ENCODE measurements at regions not wholly inside any gene's neighbourhood (a gene's known extent, or its start where the extent isn't known, plus 50 kb on each side); places are given as distances from the start of the nearest gene placed in this dataset.

DNA sequence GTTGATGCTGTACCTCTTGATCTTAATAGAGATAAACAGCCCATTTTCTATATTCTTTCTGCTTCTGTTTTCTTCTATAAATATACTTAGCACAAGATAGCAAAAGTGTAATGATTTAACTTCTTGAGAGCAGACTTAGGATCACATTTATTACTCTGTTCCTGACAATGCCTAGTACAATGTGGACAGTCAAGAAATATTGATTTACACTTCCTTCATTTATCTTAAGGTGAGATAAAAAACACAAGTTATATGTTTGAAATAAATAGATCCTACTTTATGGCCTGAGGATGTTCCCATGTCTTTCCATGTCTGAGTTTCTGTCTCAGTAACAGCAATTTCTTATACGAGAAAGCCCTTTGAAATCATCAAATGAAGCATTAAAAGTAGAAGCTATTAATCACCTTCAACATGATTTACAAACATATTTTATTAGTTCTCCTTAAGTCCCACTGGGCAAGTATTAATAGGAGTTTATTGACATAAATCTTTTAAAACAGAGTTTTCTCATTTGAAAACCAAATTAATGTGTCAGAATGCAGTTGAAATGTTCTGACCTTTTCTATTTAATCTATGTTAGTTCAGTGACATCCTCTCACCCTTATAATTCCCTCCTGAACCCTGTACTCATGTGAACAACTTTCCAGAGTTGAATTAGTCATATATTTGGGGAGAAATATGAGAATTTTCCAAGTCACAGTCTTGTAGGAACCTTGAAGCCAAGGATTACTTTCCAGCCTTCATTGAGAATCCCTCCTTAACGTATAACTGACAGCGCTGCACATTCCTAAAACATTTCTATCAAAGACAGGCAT is 1611.7 kb upstream of the TENM4 start:
- no peak for ATAC-seq
- TF ChIP-seq, protein P1, sequence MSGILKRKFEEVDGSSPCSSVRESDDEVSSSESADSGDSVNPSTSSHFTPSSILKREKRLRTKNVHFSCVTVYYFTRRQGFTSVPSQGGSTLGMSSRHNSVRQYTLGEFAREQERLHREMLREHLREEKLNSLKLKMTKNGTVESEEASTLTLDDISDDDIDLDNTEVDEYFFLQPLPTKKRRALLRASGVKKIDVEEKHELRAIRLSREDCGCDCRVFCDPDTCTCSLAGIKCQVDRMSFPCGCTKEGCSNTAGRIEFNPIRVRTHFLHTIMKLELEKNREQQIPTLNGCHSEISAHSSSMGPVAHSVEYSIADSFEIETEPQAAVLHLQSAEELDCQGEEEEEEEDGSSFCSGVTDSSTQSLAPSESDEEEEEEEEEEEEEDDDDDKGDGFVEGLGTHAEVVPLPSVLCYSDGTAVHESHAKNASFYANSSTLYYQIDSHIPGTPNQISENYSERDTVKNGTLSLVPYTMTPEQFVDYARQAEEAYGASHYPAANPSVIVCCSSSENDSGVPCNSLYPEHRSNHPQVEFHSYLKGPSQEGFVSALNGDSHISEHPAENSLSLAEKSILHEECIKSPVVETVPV (CRISPR knock-in tag; IDR thresholded peaks at IDR 0.05), result no peak
- TF ChIP-seq ZNF70 (CRISPR knock-in tag; IDR thresholded peaks at IDR 0.05) (no peak), OSR1 (CRISPR knock-in tag; IDR thresholded peaks at IDR 0.05) (no peak)

DNA sequence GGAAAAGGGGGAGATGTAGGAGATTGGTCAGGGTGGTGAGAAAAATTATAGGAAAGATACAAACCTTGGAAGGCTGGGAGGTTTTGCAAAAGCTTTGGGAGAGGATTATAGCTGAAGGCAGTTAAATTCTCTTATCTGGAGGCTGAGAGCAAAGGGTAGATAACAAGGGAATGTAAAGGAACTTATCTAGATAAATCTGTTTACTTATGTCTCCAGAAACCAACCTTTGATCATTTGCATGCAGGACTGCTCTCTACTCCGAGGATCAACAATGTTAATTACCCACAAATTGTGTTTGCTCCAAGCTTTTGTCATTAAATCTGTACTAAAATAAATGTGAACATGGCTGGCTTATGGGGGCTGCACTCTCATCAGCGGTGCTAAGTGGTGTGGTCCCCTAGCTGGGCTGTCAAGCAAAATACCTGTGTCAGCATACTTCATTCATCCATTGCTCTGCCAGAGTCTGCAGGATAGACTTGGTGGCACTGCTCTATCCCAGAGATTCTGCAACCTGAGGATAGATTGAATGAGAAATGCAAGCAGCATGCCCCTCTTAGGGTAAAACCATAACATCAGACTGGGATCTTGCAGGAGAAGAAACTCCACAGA is 1599.2 kb upstream of the TENM4 start:
- ATAC-seq, result no peak
- TF ChIP-seq, protein P2, sequence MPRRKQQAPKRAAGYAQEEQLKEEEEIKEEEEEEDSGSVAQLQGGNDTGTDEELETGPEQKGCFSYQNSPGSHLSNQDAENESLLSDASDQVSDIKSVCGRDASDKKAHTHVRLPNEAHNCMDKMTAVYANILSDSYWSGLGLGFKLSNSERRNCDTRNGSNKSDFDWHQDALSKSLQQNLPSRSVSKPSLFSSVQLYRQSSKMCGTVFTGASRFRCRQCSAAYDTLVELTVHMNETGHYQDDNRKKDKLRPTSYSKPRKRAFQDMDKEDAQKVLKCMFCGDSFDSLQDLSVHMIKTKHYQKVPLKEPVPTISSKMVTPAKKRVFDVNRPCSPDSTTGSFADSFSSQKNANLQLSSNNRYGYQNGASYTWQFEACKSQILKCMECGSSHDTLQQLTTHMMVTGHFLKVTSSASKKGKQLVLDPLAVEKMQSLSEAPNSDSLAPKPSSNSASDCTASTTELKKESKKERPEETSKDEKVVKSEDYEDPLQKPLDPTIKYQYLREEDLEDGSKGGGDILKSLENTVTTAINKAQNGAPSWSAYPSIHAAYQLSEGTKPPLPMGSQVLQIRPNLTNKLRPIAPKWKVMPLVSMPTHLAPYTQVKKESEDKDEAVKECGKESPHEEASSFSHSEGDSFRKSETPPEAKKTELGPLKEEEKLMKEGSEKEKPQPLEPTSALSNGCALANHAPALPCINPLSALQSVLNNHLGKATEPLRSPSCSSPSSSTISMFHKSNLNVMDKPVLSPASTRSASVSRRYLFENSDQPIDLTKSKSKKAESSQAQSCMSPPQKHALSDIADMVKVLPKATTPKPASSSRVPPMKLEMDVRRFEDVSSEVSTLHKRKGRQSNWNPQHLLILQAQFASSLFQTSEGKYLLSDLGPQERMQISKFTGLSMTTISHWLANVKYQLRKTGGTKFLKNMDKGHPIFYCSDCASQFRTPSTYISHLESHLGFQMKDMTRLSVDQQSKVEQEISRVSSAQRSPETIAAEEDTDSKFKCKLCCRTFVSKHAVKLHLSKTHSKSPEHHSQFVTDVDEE (CRISPR knock-in tag; IDR thresholded peaks at IDR 0.05), result no peak
- TF ChIP-seq GLIS3 (CRISPR knock-in tag; IDR thresholded peaks at IDR 0.05) (no peak), ARNTL (CRISPR knock-in tag; IDR thresholded peaks at IDR 0.05; ENCODE audit: borderline replicate concordance, low read depth) (no peak), ZNF70 (CRISPR knock-in tag; IDR thresholded peaks at IDR 0.05) (no peak), ISL1 (CRISPR knock-in tag; IDR thresholded peaks at IDR 0.05) (no peak)

DNA sequence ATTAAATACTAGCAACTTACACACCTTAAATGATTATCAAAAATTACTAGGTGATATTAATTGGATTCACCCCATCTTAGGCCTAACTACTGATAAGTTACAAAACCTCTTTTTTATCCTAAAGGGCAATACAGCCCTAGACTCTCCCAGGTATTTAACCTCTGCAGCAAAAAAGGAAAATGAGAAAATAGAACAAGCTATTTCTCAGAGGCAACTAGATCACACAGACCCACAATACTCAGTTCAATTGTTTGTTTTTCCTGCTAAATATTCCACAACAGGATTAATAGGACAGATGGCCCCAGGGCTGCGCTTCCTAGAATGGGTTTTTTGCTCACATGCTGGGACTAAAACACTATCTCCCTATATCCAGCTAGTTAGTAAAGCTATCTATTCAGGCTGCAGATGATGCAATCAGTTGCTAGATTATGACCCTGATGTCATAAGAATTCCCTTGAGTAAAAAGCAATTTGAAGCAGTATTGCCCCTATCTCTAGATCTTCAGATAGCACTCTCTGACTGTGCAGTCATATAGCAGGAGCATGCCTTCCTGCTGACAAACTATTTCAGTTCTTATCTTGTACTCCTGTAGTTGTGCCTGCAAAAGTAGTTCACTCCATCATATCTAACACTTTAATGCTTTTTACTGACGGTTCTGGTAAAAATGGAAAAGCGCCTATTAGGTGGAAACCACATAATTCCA is 1595.5 kb upstream of the TENM4 start:
- no peak for TF ChIP-seq RARB (CRISPR knock-in tag; IDR thresholded peaks at IDR 0.05)
- no peak for ATAC-seq

DNA sequence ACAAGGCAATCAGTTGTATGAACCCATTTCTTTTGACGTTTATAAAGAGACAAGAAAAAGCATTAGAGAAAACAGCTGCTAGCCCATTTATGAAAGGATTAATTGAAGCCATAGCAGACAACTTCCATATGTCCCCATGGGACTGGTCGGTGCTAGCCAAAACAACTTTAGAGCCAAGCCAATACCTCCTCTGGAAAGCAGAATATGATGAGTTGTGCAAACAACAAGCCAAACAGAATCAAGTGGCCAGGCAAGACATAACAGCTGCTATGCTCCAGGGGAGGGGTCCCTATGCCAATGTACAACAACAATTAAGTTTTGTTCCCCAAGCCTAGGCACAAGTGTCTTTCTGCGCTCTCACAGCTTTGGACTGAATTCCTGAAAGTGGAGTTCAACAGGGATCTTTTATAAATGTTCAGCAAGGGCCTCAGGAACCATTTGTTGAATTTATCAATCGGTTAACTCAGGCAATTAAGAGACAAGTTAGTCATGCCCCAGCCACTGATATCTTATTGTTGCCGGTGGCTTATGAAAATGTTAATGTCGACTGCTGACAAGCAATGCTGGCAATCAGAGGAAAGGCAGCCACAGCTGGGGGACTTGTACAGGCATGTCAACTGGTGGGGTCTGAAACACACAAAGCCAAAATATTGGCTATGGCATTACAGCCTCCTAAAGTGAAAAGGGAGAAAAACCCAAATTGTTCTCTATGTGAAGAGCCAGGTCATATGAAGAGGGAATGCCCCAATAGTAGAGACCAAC is 1593.1 kb upstream of the TENM4 start:
- no peak for ATAC-seq
- TF ChIP-seq TCF4 (CRISPR knock-in tag; IDR thresholded peaks at IDR 0.05; ENCODE audit: borderline replicate concordance) (no peak), SNAI2 (CRISPR knock-in tag; IDR thresholded peaks at IDR 0.05) (no peak)
- TF ChIP-seq, protein P3, sequence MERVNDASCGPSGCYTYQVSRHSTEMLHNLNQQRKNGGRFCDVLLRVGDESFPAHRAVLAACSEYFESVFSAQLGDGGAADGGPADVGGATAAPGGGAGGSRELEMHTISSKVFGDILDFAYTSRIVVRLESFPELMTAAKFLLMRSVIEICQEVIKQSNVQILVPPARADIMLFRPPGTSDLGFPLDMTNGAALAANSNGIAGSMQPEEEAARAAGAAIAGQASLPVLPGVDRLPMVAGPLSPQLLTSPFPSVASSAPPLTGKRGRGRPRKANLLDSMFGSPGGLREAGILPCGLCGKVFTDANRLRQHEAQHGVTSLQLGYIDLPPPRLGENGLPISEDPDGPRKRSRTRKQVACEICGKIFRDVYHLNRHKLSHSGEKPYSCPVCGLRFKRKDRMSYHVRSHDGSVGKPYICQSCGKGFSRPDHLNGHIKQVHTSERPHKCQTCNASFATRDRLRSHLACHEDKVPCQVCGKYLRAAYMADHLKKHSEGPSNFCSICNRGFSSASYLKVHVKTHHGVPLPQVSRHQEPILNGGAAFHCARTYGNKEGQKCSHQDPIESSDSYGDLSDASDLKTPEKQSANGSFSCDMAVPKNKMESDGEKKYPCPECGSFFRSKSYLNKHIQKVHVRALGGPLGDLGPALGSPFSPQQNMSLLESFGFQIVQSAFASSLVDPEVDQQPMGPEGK (CRISPR knock-in tag; IDR thresholded peaks at IDR 0.05; ENCODE audit: borderline replicate concordance), result no peak

DNA sequence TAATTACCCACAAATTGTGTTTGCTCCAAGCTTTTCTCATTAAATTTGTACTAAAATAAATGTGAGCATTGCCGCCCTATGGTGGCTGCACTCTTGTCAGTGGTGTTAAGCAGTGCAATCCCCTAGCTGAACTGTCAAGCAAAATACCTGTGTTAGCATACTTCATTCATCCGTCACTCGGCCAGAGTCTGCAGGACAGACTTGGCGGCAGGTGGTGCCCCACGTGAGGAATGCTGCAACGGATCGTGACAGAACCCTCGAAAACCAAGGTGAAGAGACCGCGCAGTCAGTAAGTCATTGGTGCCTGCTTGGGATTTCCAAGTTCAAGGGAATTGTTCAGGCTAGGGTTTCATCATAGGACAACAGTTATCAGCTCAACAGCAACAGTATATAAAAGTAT is 1592.1 kb upstream of the TENM4 start:
- ATAC-seq, result no peak
- TF ChIP-seq, protein P1 (CRISPR knock-in tag; IDR thresholded peaks at IDR 0.05), result no peak
- TF ChIP-seq ZC3H10 (CRISPR knock-in tag; IDR thresholded peaks at IDR 0.05), result no peak
- TF ChIP-seq, protein P3 (CRISPR knock-in tag; IDR thresholded peaks at IDR 0.05; ENCODE audit: borderline replicate concordance), result no peak
- TF ChIP-seq ZFP3 (CRISPR knock-in tag; IDR thresholded peaks at IDR 0.05), result no peak
- no peak for TF ChIP-seq SNAI2 (CRISPR knock-in tag; IDR thresholded peaks at IDR 0.05)
- TF ChIP-seq ZNF565 (CRISPR knock-in tag; conservative IDR thresholded peaks at IDR 0.05; ENCODE audit: low read depth), result no peak
- no peak for TF ChIP-seq BACH2 (CRISPR knock-in tag; IDR thresholded peaks at IDR 0.05; ENCODE audit: borderline replicate concordance)
- TF ChIP-seq ARNTL (CRISPR knock-in tag; IDR thresholded peaks at IDR 0.05; ENCODE audit: borderline replicate concordance, low read depth), result no peak
- no peak for TF ChIP-seq OSR1 (CRISPR knock-in tag; IDR thresholded peaks at IDR 0.05)
- no peak for TF ChIP-seq ZNF70 (CRISPR knock-in tag; IDR thresholded peaks at IDR 0.05)
- no peak for TF ChIP-seq ZFP30 (CRISPR knock-in tag; IDR thresholded peaks at IDR 0.05)
- no peak for TF ChIP-seq CSDC2 (CRISPR knock-in tag; IDR thresholded peaks at IDR 0.05)
- TF ChIP-seq, protein P2 (CRISPR knock-in tag; IDR thresholded peaks at IDR 0.05), result no peak
- no peak for TF ChIP-seq PPARA (CRISPR knock-in tag; IDR thresholded peaks at IDR 0.05; ENCODE audit: borderline replicate concordance)

Data from SK-N-SH treated with all-trans-retinoic acid at 6 μM for 48 hours (cell line).